ENCODE measurements at regions not wholly inside any gene's neighbourhood (a gene's known extent, or its start where the extent isn't known, plus 50 kb on each side); places are given as distances from the start of the nearest gene placed in this dataset.

DNA sequence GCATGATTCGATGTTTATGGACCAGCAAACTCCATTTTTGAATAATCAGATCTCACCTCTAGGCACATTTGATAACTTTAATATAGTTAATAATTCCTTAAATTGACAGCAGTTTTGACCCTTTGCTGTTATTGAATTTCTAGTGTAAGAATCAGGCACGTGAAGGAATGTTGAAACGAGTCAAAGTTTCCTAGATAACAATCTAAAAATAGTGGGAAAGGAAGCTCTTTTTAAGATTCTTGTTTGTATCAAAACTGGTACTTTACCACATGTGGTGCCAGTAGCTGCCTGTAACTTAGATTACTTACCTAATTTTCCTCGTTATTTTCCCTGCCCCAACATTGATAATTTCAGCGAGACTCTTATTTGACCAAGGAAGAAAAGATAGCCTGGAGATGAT lies 757.8 kb upstream of the KCND2 start:
- TF ChIP-seq, protein P1, sequence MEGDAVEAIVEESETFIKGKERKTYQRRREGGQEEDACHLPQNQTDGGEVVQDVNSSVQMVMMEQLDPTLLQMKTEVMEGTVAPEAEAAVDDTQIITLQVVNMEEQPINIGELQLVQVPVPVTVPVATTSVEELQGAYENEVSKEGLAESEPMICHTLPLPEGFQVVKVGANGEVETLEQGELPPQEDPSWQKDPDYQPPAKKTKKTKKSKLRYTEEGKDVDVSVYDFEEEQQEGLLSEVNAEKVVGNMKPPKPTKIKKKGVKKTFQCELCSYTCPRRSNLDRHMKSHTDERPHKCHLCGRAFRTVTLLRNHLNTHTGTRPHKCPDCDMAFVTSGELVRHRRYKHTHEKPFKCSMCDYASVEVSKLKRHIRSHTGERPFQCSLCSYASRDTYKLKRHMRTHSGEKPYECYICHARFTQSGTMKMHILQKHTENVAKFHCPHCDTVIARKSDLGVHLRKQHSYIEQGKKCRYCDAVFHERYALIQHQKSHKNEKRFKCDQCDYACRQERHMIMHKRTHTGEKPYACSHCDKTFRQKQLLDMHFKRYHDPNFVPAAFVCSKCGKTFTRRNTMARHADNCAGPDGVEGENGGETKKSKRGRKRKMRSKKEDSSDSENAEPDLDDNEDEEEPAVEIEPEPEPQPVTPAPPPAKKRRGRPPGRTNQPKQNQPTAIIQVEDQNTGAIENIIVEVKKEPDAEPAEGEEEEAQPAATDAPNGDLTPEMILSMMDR (IDR thresholded peaks at IDR 0.05; ENCODE audit: insufficient read depth, low read length): no peak
- no peak for DNase-seq (ENCODE audit: low read depth)
- H3K4me3 ChIP-seq (ENCODE audit: low read depth, low read length): no peak overlapping the region

DNA sequence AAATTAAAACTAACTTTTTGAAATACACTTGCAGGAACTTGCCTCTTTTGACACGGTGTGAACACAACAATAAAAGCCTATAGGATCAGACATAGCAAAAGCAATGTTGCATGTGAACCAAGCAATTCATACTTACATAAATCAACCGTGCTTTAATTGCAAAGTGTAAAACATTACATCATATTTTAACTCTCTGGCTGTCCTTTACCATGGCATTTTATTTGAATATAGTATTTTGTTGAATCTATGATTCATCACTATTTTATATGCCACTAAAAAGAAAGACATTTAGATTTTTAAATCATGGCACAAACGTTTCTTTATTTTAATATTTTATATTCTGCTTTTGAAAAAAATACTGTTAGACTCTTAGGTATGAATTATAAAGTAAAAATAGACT lies 757.0 kb upstream of the KCND2 start:
- TF ChIP-seq, protein P1 (IDR thresholded peaks at IDR 0.05; ENCODE audit: insufficient read depth, low read length): no peak
- H3K4me3 ChIP-seq (ENCODE audit: low read depth, low read length): no peak overlapping the region
- no peak for DNase-seq (ENCODE audit: low read depth)

DNA sequence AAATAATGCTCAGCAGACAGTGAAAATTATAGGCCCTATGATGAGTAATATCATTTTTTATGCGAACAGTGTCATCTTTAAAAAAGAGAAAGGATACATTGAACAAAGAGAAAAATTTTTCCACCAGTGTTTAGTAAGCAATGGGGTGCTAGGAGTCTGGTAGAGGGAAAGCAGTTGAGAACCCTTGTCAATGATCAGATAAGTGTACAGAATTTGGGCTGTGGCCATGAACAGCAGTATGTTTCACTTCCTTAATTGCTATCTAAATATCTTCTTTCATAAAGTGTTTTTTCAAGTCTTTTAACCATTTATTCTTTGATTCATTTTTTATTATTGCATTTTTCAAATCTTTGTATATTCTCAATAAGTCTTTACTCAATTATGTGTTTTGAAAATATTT lies 750.7 kb upstream of the KCND2 start:
- TF ChIP-seq, protein P1 (IDR thresholded peaks at IDR 0.05; ENCODE audit: insufficient read depth, low read length): no peak
- no peak overlapping the region for H3K4me3 ChIP-seq (ENCODE audit: low read depth, low read length)
- DNase-seq (ENCODE audit: low read depth): no peak

DNA sequence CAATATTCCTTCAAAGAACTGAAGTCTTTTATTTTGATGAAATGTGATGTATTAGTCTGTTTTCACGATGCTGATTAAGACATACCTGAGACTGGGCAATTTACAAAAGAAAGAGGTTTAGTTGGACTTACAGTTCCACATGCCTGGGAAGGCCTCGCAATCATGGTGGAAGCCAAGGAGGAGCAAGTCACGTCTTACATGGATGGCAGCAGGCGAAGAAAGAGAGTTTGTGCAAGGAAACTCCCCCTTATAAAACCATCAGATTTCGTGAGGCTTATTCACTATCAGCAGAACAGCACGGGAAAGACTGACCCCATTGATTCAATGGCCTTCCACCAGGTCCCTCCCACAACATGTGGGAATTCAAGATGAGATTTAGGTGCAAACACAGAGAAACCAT lies 750.3 kb upstream of the KCND2 start:
- no peak overlapping the region for H3K4me3 ChIP-seq (ENCODE audit: low read depth, low read length)
- TF ChIP-seq, protein P1 (IDR thresholded peaks at IDR 0.05; ENCODE audit: insufficient read depth, low read length): no peak
- no peak for DNase-seq (ENCODE audit: low read depth)

DNA sequence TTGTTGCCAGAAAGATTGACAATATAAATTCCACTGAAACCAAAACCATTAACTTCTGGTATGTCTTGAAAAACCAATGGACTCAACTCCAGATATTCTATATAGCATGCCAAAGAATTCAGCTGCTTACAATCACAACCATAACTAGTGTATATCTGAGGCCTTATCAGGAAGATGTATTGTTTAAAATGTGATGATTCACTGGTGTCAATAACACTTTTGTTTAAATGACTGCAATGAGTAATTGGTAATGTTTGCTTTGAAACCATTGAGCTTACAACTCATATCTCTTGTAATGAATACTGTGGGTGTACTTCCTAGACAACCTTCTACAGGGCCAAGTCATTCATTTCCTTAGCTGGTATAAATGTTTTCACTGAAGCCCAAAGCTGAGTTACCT lies 727.9 kb upstream of the KCND2 start:
- H3K4me3 ChIP-seq (ENCODE audit: low read depth, low read length): no peak overlapping the region
- TF ChIP-seq, protein P1 (IDR thresholded peaks at IDR 0.05; ENCODE audit: insufficient read depth, low read length): no peak
- DNase-seq (ENCODE audit: low read depth): peak; percentile 89

DNA sequence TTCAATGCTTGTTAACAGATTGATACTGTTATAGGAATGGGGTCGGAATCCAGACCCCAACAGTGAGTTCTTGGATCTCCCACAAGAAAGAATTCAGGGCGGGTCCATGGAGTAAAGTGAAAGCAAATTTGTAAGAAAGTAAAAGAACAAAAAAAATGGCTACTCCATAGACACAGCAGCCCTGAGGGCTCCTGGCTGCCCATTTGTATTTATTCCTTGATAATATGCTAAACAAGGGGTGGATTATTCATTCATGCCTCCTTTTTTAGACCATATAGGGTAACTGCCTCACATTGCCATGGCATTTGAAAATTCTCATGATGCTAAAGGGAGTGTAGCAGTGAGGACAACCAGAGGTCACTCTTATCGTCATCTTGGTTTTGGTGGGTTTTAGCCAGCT lies 717.2 kb upstream of the KCND2 start:
- H3K4me3 ChIP-seq (ENCODE audit: low read depth, low read length): no peak overlapping the region
- TF ChIP-seq, protein P1 (IDR thresholded peaks at IDR 0.05; ENCODE audit: insufficient read depth, low read length): no peak
- no peak for DNase-seq (ENCODE audit: low read depth)

DNA sequence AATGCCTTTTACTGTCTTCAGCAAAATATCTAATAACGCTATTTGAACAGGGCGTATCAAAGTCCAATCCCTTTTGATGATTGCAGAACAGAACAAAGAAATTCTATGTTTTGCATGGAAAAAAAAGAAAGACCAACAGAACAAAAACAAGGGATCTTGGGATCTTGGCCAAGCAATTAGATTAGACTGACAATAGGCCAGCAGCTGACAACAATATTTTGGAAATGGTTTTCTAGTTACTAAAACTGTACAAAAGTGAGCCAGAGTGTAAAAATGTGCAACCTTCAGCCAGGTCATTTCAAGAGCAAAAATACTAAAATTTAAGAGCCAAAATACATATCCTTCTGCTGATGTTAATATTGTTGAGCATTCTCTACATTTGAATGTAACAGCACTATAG lies 716.5 kb upstream of the KCND2 start:
- TF ChIP-seq, protein P1 (IDR thresholded peaks at IDR 0.05; ENCODE audit: insufficient read depth, low read length): no peak
- H3K4me3 ChIP-seq (ENCODE audit: low read depth, low read length): no peak overlapping the region
- peak; percentile 49 for DNase-seq (ENCODE audit: low read depth)

All from fibroblast of the aortic adventitia (primary cell).